Keratinocyte (primary cell): ENCODE measurements at regions not wholly inside any gene's neighbourhood (a gene's known extent, or its start where the extent isn't known, plus 50 kb on each side); places are given as distances from the start of the nearest gene placed in this dataset.

Experiments
- DNase-seq: peaks from one replicate; pipeline ENCODE4 v3.0.0-alpha.2; 2011; ENCODE audit warnings: low read depth, missing footprints, low spot score
- FAIRE-seq: peaks from 2 replicates; lab custom pipeline; 2011; peaks lifted over from hg19 to GRCh38; lab: Jason Lieb, UNC
- H2AFZ ChIP-seq: 2 replicates; pipeline ENCODE4 v1.6.0; 2012; ENCODE audit warnings: low read length, control low read depth, inconsistent platforms; ENCODE audit not compliant: control insufficient read depth
- H3K27ac ChIP-seq: 2 replicates; pipeline ENCODE4 v1.5.1; 2011; ENCODE audit warnings: low read length; ENCODE audit not compliant: control insufficient read depth, insufficient read depth
- H3K27me3 ChIP-seq: 3 replicates; pipeline ENCODE4 v1.6.0; 2011; ENCODE audit warnings: low read length; ENCODE audit not compliant: control insufficient read depth, insufficient read depth; ENCODE audit errors: extremely low read depth
- H3K36me3 ChIP-seq, 2 experiments: 2 replicates in 1 of 2; 3 replicates in 1 of 2; pipeline ENCODE4 v1.5.1; 2011; ENCODE audit warnings: low read length in 2 of 2, mild to moderate bottlenecking in 1 of 2; ENCODE audit not compliant: control insufficient read depth in 2 of 2, insufficient read depth in 2 of 2; ENCODE audit errors: extremely low read depth in 1 of 2
- H3K4me1 ChIP-seq: 3 replicates; pipeline ENCODE4 v1.5.1; 2011; ENCODE audit warnings: low read length; ENCODE audit not compliant: control insufficient read depth, insufficient read depth; ENCODE audit errors: extremely low read depth
- H3K4me2 ChIP-seq: 3 replicates; pipeline ENCODE4 v1.6.0; 2011; ENCODE audit warnings: low read depth, low read length; ENCODE audit not compliant: control insufficient read depth, insufficient read depth; ENCODE audit errors: extremely low read depth
- H3K4me3 ChIP-seq, 3 experiments: fragments of 200-600 bp in 1 of 3; sonication (generic) in 1 of 3; 2 replicates in 2 of 3; 3 replicates in 1 of 3; pipeline ENCODE4 v1.5.1; 2011 to 2016; ENCODE audit warnings: low read length in 3 of 3, mild to moderate bottlenecking in 3 of 3, control low read depth in 2 of 3, inconsistent platforms in 1 of 3, low read depth in 1 of 3, mixed read lengths in 1 of 3, mixed run types in 1 of 3, moderate library complexity in 1 of 3; ENCODE audit not compliant: control insufficient read depth in 2 of 3, insufficient read depth in 2 of 3; ENCODE audit errors: extremely low read depth in 1 of 3
- H3K79me2 ChIP-seq: 2 replicates; pipeline ENCODE4 v1.6.0; 2012; ENCODE audit warnings: low read length; ENCODE audit not compliant: control insufficient read depth, insufficient read depth
- H3K9ac ChIP-seq: 3 replicates; pipeline ENCODE4 v1.6.0; 2011; ENCODE audit warnings: low read length; ENCODE audit not compliant: control insufficient read depth, insufficient read depth; ENCODE audit errors: extremely low read depth
- H3K9me1 ChIP-seq: 3 replicates; pipeline ENCODE4 v1.6.0; 2011; ENCODE audit warnings: low read length; ENCODE audit not compliant: control insufficient read depth, insufficient read depth; ENCODE audit errors: extremely low read depth
- H3K9me3 ChIP-seq: 2 replicates; pipeline ENCODE4 v1.5.1; 2012; ENCODE audit warnings: low read depth, low read length; ENCODE audit not compliant: control insufficient read depth
- H4K20me1 ChIP-seq: 3 replicates; pipeline ENCODE4 v1.6.0; 2011; ENCODE audit warnings: low read length; ENCODE audit not compliant: control insufficient read depth, insufficient read depth; ENCODE audit errors: extremely low read depth
- EZH2 ChIP-seq: IDR thresholded peaks from one replicate; pipeline ENCODE4 v1.6.1; 2012; ENCODE audit warnings: inconsistent platforms, mild to moderate bottlenecking, low read length, moderate library complexity
- dilution Hi-C: fragments of 300-500 bp; cut with MboI; formaldehyde crosslinking; loops from one replicate; pipeline ENCODE4 v1.7.0; 2020; ENCODE audit warnings: low sequenced_read_pairs; ENCODE audit not compliant: extremely low pct_ligation_motif_present
- TF ChIP-seq, protein P1 (sequence below), 3 experiments: IDR thresholded peaks in 1 of 3; conservative IDR thresholded peaks in 1 of 3; optimal IDR thresholded peaks in 1 of 3; 2 replicates in 2 of 3; 3 replicates in 1 of 3; pipeline versions ENCODE3 to v1.5.1; 2011; ENCODE audit warnings: low read length in 3 of 3, mild to moderate bottlenecking in 3 of 3, moderate library complexity in 2 of 3, control low read depth in 1 of 3, inconsistent platforms in 1 of 3; ENCODE audit not compliant: insufficient read depth in 2 of 3; ENCODE audit errors: extremely low read depth in 1 of 3

DNA sequence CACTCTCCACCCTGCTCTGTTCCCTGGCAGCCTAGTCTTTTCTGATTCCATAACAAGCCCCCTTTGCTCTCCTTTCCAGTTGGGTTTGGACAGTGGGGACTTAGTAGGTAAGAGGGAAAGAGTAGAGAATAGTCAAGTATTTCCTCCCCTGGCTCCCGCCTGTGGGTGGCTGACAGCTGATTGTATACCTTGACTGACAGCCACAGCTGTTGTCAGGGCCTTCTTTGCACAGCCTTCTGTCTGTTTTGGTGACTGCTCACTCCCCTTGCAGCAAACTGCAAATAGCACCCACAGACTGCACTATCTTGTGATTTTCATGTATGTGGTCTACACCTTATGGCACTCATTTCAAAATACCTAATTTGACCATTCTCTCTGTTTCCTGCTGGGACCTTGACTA, 486.3 kb downstream of the ACTR3B start:
- DNase-seq (no peak), FAIRE-seq (no peak)
- TF ChIP-seq, protein P1, sequence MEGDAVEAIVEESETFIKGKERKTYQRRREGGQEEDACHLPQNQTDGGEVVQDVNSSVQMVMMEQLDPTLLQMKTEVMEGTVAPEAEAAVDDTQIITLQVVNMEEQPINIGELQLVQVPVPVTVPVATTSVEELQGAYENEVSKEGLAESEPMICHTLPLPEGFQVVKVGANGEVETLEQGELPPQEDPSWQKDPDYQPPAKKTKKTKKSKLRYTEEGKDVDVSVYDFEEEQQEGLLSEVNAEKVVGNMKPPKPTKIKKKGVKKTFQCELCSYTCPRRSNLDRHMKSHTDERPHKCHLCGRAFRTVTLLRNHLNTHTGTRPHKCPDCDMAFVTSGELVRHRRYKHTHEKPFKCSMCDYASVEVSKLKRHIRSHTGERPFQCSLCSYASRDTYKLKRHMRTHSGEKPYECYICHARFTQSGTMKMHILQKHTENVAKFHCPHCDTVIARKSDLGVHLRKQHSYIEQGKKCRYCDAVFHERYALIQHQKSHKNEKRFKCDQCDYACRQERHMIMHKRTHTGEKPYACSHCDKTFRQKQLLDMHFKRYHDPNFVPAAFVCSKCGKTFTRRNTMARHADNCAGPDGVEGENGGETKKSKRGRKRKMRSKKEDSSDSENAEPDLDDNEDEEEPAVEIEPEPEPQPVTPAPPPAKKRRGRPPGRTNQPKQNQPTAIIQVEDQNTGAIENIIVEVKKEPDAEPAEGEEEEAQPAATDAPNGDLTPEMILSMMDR (optimal IDR thresholded peaks at IDR 0.05 in 1 of 3, IDR thresholded peaks at IDR 0.05 in 1 of 3, conservative IDR thresholded peaks at IDR 0.05 in 1 of 3; ENCODE audit: extremely low read depth in 1 of 3, insufficient read depth in 2 of 3, low read length in 3 of 3), result no peak
- no peak for TF ChIP-seq EZH2
- Histone ChIP-seq H3K4me2 (no peak overlapping the region), H3K9ac (no peak overlapping the region), H3K27ac (no peak overlapping the region), H4K20me1 (no peaks in the 10 kb centered on the region), H2AFZ (no peak overlapping the region), H3K9me1 (no peaks in the 10 kb centered on the region), H3K9me3 (no peaks in the 10 kb centered on the region), H3K27me3 (no peaks in the 10 kb centered on the region), H3K4me3 (no peak overlapping the region), H3K4me1 (no peaks in the 10 kb centered on the region), H3K79me2 (no peaks in the 10 kb centered on the region), H3K36me3 (no peaks in the 10 kb centered on the region)
- dilution Hi-C loops, result no loop called here

DNA sequence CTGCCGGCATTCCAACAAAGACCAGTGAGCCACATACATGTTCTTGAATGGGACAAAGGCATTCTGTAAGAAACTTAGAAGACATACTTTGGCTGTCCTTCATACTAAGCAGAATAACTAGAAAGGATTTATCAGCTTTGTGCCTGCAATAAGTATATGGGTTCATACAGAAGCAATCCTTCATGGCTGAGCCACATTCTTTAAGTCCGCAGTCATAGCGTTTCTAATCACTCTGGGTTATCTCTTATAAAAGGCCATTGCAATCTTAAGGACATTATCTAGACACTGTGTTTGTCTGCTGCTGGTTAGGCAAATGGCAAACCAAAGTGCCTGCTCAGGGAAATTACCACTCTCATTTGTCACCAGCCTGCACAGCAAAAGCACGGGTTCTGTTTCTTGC, 488.4 kb downstream of the ACTR3B start:
- H3K27me3 ChIP-seq, result no peaks in the 10 kb centered on the region
- no peak for TF ChIP-seq EZH2
- TF ChIP-seq, protein P1 (optimal IDR thresholded peaks at IDR 0.05 in 1 of 3, IDR thresholded peaks at IDR 0.05 in 1 of 3, conservative IDR thresholded peaks at IDR 0.05 in 1 of 3; ENCODE audit: extremely low read depth in 1 of 3, insufficient read depth in 2 of 3, low read length in 3 of 3), result no peak
- DNase-seq, result no peak
- FAIRE-seq, result no peak
- dilution Hi-C loops, result no loop called here
- H3K4me3 ChIP-seq, result no peak overlapping the region
- H3K9ac ChIP-seq, result no peak overlapping the region
- H3K27ac ChIP-seq, result no peak overlapping the region
- no peaks in the 10 kb centered on the region for H4K20me1 ChIP-seq
- H3K4me1 ChIP-seq, result no peaks in the 10 kb centered on the region
- H3K9me1 ChIP-seq, result no peaks in the 10 kb centered on the region
- no peaks in the 10 kb centered on the region for H3K9me3 ChIP-seq
- H3K4me2 ChIP-seq, result no peak overlapping the region
- H3K36me3 ChIP-seq, result no peaks in the 10 kb centered on the region
- no peak overlapping the region for H2AFZ ChIP-seq
- H3K79me2 ChIP-seq, result no peaks in the 10 kb centered on the region
